B cell (primary cell): ENCODE measurements at regions not wholly inside any gene's neighbourhood (a gene's known extent, or its start where the extent isn't known, plus 50 kb on each side); places are given as distances from the start of the nearest gene placed in this dataset.

ENCODE experiments used
- CTCF ChIP-seq: fragments of 200-600 bp; IDR thresholded peaks from one replicate; pipeline ENCODE4 v1.8.0; 2022; ENCODE audit warnings: antibody characterized with exemption, mild to moderate bottlenecking
- EZH2 ChIP-seq: IDR thresholded peaks from 2 replicates; pipeline ENCODE4 v1.6.1; 2012; ENCODE audit warnings: borderline replicate concordance, low read depth, mild to moderate bottlenecking, moderate library complexity, low read length; ENCODE audit not compliant: insufficient read depth, poor library complexity, severe bottlenecking

- TF ChIP-seq CTCF (no peak), EZH2 (no peak)
Observed at GRCh38 chr4:4775493-4776004, 83.9 kb upstream of the MSX1 start.
